ENCODE measurements at regions not wholly inside any gene's neighbourhood (a gene's known extent, or its start where the extent isn't known, plus 50 kb on each side); places are given as distances from the start of the nearest gene placed in this dataset.

- TF ChIP-seq TAF1 (IDR thresholded peaks at IDR 0.05; ENCODE audit: borderline replicate concordance, insufficient read depth, low read length) (no peak), POLR2AphosphoS5 (IDR thresholded peaks at IDR 0.05; ENCODE audit: low read depth, low read length) (peak; percentile 30; the same call in 1 of the 2 replicates), FOXP2 (optimal IDR thresholded peaks at IDR 0.05; ENCODE audit: borderline replicate concordance, extremely low read depth, extremely low read length, insufficient read depth) (no peak), SIN3A (IDR thresholded peaks at IDR 0.05; ENCODE audit: borderline replicate concordance, insufficient read depth, low read length) (no peak), REST (IDR thresholded peaks at IDR 0.05; ENCODE audit: insufficient read depth in 1 of 2, low read depth in 2 of 2, low read length in 2 of 2) (no peak)
These were observed 153.7 kb upstream of the KCNMB2 start for GRCh38 chr3:178382449-178383061.

GRCh38 chr3:178384321-178385230, 151.7 kb upstream of the KCNMB2 start:
- TF ChIP-seq FOXP2 (optimal IDR thresholded peaks at IDR 0.05; ENCODE audit: borderline replicate concordance, extremely low read depth, extremely low read length, insufficient read depth) (no peak), SIN3A (IDR thresholded peaks at IDR 0.05; ENCODE audit: borderline replicate concordance, insufficient read depth, low read length) (no peak), TAF1 (IDR thresholded peaks at IDR 0.05; ENCODE audit: borderline replicate concordance, insufficient read depth, low read length) (no peak), REST (IDR thresholded peaks at IDR 0.05; ENCODE audit: insufficient read depth in 1 of 2, low read depth in 2 of 2, low read length in 2 of 2) (no peak), POLR2AphosphoS5 (IDR thresholded peaks at IDR 0.05; ENCODE audit: low read depth, low read length) (no peak)

GRCh38 chr3:178385280-178385952, 150.8 kb upstream of the KCNMB2 start:
- no peak for TF ChIP-seq SIN3A (IDR thresholded peaks at IDR 0.05; ENCODE audit: borderline replicate concordance, insufficient read depth, low read length)

GRCh38 chr3:178386401-178386800, 149.8 kb upstream of the KCNMB2 start:
- TF ChIP-seq TAF1 (IDR thresholded peaks at IDR 0.05; ENCODE audit: borderline replicate concordance, insufficient read depth, low read length): no peak
- TF ChIP-seq FOXP2 (optimal IDR thresholded peaks at IDR 0.05; ENCODE audit: borderline replicate concordance, extremely low read depth, extremely low read length, insufficient read depth): no peak
- no peak for TF ChIP-seq SIN3A (IDR thresholded peaks at IDR 0.05; ENCODE audit: borderline replicate concordance, insufficient read depth, low read length)
- no peak for TF ChIP-seq REST (IDR thresholded peaks at IDR 0.05; ENCODE audit: insufficient read depth in 1 of 2, low read depth in 2 of 2, low read length in 2 of 2)
- no peak for TF ChIP-seq POLR2AphosphoS5 (IDR thresholded peaks at IDR 0.05; ENCODE audit: low read depth, low read length)

GRCh38 chr3:178386880-178387279, 149.4 kb upstream of the KCNMB2 start:
- no peak for TF ChIP-seq SIN3A (IDR thresholded peaks at IDR 0.05; ENCODE audit: borderline replicate concordance, insufficient read depth, low read length)

- TF ChIP-seq REST (IDR thresholded peaks at IDR 0.05; ENCODE audit: insufficient read depth in 1 of 2, low read depth in 2 of 2, low read length in 2 of 2): no peak
- no peak for TF ChIP-seq TAF1 (IDR thresholded peaks at IDR 0.05; ENCODE audit: borderline replicate concordance, insufficient read depth, low read length)
- TF ChIP-seq FOXP2 (optimal IDR thresholded peaks at IDR 0.05; ENCODE audit: borderline replicate concordance, extremely low read depth, extremely low read length, insufficient read depth): no peak
These were observed 147.8 kb upstream of the KCNMB2 start for GRCh38 chr3:178388473-178388872.
